Skeletal muscle satellite cell (primary cell): ENCODE measurements at regions not wholly inside any gene's neighbourhood (a gene's known extent, or its start where the extent isn't known, plus 50 kb on each side); places are given as distances from the start of the nearest gene placed in this dataset.

Experiments
- H3K27me3 ChIP-seq: 2 replicates; pipeline ENCODE4 v1.7.0; 2013; ENCODE audit warnings: low read length; ENCODE audit not compliant: control insufficient read depth, insufficient read depth
- H3K36me3 ChIP-seq: 2 replicates; pipeline ENCODE4 v1.7.0; 2013; ENCODE audit warnings: mild to moderate bottlenecking, control low read depth, low read length; ENCODE audit not compliant: insufficient read depth
- H3K4me1 ChIP-seq: 2 replicates; pipeline ENCODE4 v1.7.0; 2013; ENCODE audit warnings: low read length; ENCODE audit not compliant: control insufficient read depth, insufficient read depth
- H3K4me2 ChIP-seq: 2 replicates; pipeline ENCODE4 v1.7.0; 2013; ENCODE audit warnings: mild to moderate bottlenecking, low read length
- H3K4me3 ChIP-seq: 2 replicates; pipeline ENCODE4 v1.7.0; 2013; ENCODE audit warnings: low read length
- H3K9ac ChIP-seq: 2 replicates; pipeline ENCODE4 v1.7.0; 2013; ENCODE audit warnings: mild to moderate bottlenecking, low read depth, low read length, moderate library complexity
- H3K9me3 ChIP-seq: replicated peaks from 2 replicates; pipeline ENCODE4 v1.7.0; 2013; ENCODE audit warnings: mild to moderate bottlenecking, control low read depth, low read length

- no peaks in the 10 kb centered on the region for H3K36me3 ChIP-seq
- H3K4me1 ChIP-seq: peaks cover 20% of the 10 kb centered on the region
- no peak overlapping the region for H3K9ac ChIP-seq
- H3K4me3 ChIP-seq: no peak overlapping the region
- peaks cover 11% of the 10 kb centered on the region for H3K9me3 ChIP-seq
- H3K4me2 ChIP-seq: no peak overlapping the region
- no peaks in the 10 kb centered on the region for H3K27me3 ChIP-seq
Observed at GRCh38 chr2:71901466-71901865, 246.2 kb downstream of the CYP26B1 start.

GRCh38 chr2:71898851-71899681, 248.6 kb downstream of the CYP26B1 start:
- no peaks in the 10 kb centered on the region for H3K36me3 ChIP-seq
- H3K4me1 ChIP-seq: no peaks in the 10 kb centered on the region
- no peak overlapping the region for H3K4me3 ChIP-seq
- H3K27me3 ChIP-seq: no peaks in the 10 kb centered on the region
- no peak overlapping the region for H3K4me2 ChIP-seq
- H3K9ac ChIP-seq: no peak overlapping the region
- H3K9me3 ChIP-seq: peaks cover 9% of the 10 kb centered on the region

- Histone ChIP-seq H3K36me3 (no peaks in the 10 kb centered on the region), H3K4me2 (no peak overlapping the region), H3K9ac (no peak overlapping the region), H3K27me3 (no peaks in the 10 kb centered on the region), H3K4me3 (no peak overlapping the region), H3K4me1 (no peaks in the 10 kb centered on the region), H3K9me3 (peaks cover 9% of the 10 kb centered on the region)
Observed at GRCh38 chr2:71898375-71898774, 249.3 kb downstream of the CYP26B1 start.

- no peaks in the 10 kb centered on the region for H3K27me3 ChIP-seq
- H3K9me3 ChIP-seq: peaks cover 9% of the 10 kb centered on the region
- H3K9ac ChIP-seq: no peak overlapping the region
- H3K4me1 ChIP-seq: no peaks in the 10 kb centered on the region
- H3K36me3 ChIP-seq: no peaks in the 10 kb centered on the region
- H3K4me2 ChIP-seq: no peak overlapping the region
- H3K4me3 ChIP-seq: no peak overlapping the region
Observed at GRCh38 chr2:71897836-71898235, 249.8 kb downstream of the CYP26B1 start.

GRCh38 chr2:71897137-71897480, 250.6 kb downstream of the CYP26B1 start:
- Histone ChIP-seq H3K27me3 (no peaks in the 10 kb centered on the region), H3K4me3 (no peak overlapping the region), H3K4me2 (no peak overlapping the region), H3K4me1 (no peaks in the 10 kb centered on the region), H3K36me3 (no peaks in the 10 kb centered on the region), H3K9me3 (peaks cover 9% of the 10 kb centered on the region), H3K9ac (no peak overlapping the region)

GRCh38 chr2:71896385-71897136, 251.1 kb downstream of the CYP26B1 start:
- H3K9ac ChIP-seq: no peak overlapping the region
- H3K9me3 ChIP-seq: peaks cover 9% of the 10 kb centered on the region
- H3K36me3 ChIP-seq: no peaks in the 10 kb centered on the region
- no peak overlapping the region for H3K4me2 ChIP-seq
- H3K4me3 ChIP-seq: no peak overlapping the region
- no peaks in the 10 kb centered on the region for H3K27me3 ChIP-seq
- H3K4me1 ChIP-seq: no peaks in the 10 kb centered on the region

- Histone ChIP-seq H3K9me3 (peaks cover under 1% of the 10 kb centered on the region), H3K9ac (no peak overlapping the region), H3K4me2 (no peak overlapping the region), H3K4me3 (no peak overlapping the region), H3K4me1 (peaks cover 8% of the 10 kb centered on the region), H3K27me3 (no peaks in the 10 kb centered on the region), H3K36me3 (no peaks in the 10 kb centered on the region)
Observed at GRCh38 chr2:71895320-71896161, 252.1 kb downstream of the CYP26B1 start.

GRCh38 chr2:71894261-71894660, 253.4 kb downstream of the CYP26B1 start:
- Histone ChIP-seq H3K9ac (no peak overlapping the region), H3K9me3 (no peaks in the 10 kb centered on the region), H3K36me3 (no peaks in the 10 kb centered on the region), H3K27me3 (no peaks in the 10 kb centered on the region), H3K4me1 (peaks cover 19% of the 10 kb centered on the region), H3K4me3 (no peak overlapping the region), H3K4me2 (no peak overlapping the region)

GRCh38 chr2:71893646-71894045, 254.0 kb downstream of the CYP26B1 start:
- peaks cover 25% of the 10 kb centered on the region for H3K4me1 ChIP-seq
- no peaks in the 10 kb centered on the region for H3K9me3 ChIP-seq
- no peaks in the 10 kb centered on the region for H3K36me3 ChIP-seq
- no peak overlapping the region for H3K4me2 ChIP-seq
- H3K4me3 ChIP-seq: no peak overlapping the region
- no peak overlapping the region for H3K9ac ChIP-seq
- H3K27me3 ChIP-seq: no peaks in the 10 kb centered on the region

GRCh38 chr2:71892896-71893295, 254.8 kb downstream of the CYP26B1 start:
- no peak overlapping the region for H3K4me3 ChIP-seq
- no peaks in the 10 kb centered on the region for H3K36me3 ChIP-seq
- no peak overlapping the region for H3K4me2 ChIP-seq
- H3K9me3 ChIP-seq: no peaks in the 10 kb centered on the region
- H3K4me1 ChIP-seq: peaks cover 31% of the 10 kb centered on the region
- no peaks in the 10 kb centered on the region for H3K27me3 ChIP-seq
- no peak overlapping the region for H3K9ac ChIP-seq

GRCh38 chr2:71892423-71892730, 255.3 kb downstream of the CYP26B1 start:
- H3K9me3 ChIP-seq: no peaks in the 10 kb centered on the region
- no peak overlapping the region for H3K4me3 ChIP-seq
- no peaks in the 10 kb centered on the region for H3K36me3 ChIP-seq
- no peak overlapping the region for H3K4me2 ChIP-seq
- H3K9ac ChIP-seq: no peak overlapping the region
- H3K4me1 ChIP-seq: peaks cover 31% of the 10 kb centered on the region
- H3K27me3 ChIP-seq: no peaks in the 10 kb centered on the region
